Stimulated activated CD8-positive, alpha-beta memory T cell treated with anti-CD3 and anti-CD28 coated beads, Interleukin-4, amount 100 ng/mL, for 48 hours (primary cell): ENCODE measurements at regions not wholly inside any gene's neighbourhood (a gene's known extent, or its start where the extent isn't known, plus 50 kb on each side); places are given as distances from the start of the nearest gene placed in this dataset.

ENCODE experiments used
- DNase-seq: peaks from one replicate; pipeline ENCODE4 v3.0.0-alpha.2; 2020

DNA sequence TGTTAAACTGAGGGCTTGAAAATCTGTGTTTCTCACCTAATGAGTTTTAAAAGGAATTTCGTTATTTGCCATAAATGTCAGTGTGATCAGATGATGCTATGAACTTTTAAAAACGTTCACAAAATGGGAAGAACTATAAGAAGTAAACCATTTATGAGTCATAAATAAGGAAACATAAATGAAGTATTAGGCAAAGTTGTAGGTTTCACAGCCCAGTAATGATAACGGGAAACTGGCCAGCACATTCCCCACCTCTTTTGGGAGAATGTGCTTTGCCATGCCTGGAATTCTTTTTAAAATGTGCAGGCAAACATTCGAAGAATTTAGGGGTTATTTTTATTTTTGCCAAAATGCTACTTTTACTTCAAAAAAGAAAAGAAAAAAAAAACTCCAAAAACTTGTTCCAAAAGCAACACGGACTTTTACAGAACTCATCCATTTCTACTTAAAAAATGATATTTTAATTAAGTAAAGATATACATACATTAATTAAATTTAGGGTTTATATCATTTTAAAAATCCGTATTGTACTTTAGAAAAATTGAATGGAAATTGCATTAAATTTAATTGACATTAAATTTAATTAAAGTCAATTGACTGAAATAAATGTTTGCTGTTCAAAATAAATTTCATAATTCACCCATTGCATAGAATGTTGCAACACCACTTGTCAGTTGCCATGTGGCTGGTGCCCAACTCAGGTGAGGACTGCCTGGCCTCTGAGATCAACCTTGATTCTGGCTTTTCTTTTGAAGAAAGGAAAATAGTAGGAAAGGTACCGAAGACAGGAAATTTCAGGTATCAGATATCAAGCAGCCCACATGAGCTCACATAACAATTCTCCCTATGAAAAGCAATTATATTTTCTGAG is 1198.5 kb downstream of the EFNB2 start:
- DNase-seq, result no peak

DNA sequence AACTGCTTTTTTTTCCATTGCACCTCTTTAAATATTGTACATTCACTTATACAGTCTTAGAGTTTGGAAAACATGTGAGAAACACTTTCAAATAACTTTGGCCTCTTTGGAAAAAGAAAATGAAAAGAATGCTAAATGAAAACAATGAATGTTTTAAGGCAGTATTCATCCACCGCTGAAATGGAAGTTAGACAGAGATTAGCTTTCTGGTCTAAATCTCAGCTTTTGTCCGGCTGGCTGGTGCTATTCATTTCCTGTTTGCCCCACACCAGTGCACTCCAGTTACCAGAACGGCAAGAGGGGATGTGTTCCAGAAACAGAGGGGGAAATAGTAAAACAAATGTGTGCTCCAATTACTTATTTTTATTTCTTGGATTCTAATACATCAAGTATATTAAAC is 1201.3 kb downstream of the EFNB2 start:
- no peak for DNase-seq

DNA sequence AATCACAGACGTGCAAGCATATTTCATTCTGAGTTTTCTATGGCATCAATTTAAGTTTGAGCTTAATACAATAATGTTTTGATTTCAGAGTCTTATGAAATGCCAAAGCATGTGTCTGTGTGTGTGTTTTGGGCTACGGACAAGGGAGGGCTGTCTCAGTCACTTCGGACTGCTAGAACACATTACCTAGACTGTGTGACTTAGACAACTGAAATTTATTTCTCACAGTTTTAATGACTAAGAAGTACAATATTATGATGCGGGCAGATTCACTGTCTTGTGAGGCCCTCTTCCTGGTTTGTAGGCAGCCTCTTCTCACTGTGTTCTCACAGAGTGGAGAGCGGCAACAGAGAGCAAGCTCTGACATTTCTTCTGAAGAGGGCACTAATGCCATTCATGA is 1202.0 kb downstream of the EFNB2 start:
- no peak for DNase-seq

DNA sequence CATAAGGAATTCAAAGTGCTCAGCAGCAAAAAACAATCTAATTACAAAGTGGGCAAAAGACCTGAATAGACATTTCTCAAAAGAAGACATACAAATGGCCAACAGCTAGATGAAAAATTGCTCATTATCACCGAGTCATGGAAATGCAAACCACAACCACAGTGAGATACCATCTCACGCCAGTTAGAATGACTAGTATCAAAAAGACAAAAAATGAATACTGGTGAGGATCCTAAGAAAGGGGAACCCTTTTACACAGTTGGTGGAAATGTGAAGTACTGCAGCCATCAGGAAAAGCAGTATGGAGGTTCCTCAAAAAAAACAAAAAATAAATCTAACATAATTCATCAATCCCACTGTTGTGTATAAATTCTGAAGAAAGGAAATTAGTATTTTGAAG is 1206.1 kb downstream of the EFNB2 start:
- DNase-seq, result no peak

DNA sequence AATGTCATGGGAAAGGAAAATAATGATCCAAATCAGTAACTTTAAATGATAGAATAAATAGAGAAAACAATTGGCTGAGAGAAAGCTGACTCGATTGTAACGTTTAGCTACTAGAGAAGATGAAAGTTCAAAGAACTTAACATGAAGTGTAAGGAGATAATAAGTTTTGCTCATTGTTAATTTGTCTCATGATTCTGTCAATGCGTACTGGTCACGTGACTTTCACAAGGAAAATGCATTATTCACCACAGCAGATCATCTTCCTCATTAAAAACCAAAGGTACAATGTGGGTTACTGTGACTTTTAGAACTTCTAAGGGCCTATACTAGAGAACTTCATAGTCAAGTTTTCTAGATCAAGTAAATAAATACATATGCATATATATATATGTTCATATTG is 1207.2 kb downstream of the EFNB2 start:
- no peak for DNase-seq

DNA sequence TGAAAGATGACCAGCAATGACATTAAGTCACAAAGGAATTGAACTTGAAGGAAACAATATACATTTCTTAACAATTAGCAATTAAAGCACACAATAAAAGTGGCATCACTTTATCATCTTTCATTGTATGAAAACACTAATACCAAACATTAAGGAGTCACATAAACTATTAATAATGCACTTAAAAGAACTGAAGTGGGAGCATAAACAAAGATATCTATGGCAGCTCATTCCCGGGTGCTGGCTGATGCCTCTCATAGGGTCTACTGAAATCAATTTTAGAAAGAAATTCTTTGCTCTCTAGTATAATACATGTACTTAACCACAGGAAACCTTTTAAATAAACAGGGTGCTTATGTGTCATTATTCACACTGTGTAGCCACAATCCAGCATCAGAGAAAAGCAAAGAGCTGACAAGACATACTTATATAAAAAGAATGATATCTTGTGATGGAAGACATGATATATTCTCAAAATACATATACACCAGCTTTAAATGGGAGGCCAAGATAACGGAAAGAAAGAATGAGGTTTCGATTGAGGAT is 1207.8 kb downstream of the EFNB2 start:
- DNase-seq, result no peak

DNA sequence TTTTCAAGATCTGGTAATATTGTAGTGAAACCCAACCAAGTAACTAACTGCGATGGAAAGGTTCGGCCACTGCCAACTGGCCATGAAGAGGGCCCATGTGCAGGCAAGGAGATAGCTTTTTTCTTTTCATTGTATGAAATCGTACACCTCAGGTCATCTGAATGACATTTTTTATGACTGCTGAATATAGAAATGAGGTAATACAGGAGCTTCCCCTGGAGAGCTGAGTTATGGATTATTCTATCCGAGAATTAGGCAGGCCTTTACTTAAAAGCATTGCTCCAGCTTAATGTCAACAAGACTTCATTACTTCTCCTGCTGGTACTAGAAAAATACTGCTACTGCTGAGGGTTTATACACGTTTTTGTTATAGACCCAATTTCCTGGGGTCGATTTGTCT is 1215.6 kb downstream of the EFNB2 start:
- no peak for DNase-seq

DNA sequence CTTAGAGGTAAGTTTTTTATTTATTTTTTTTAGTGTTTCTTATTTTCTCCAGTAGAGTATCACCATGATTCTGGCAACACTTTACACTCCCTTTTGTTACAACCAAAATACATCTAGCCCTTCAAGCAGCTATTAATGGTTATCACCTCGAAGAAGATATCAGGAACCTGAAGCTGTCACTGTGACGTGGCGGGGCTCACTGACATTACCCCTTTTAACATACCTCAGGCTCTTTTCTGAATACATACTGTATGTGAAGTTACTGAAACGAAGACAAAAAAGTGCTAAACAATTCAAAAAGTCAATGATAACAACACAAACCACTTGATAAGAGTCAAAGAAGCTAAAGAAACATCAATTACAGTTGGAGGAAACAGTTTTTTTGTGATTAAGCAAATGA is 1218.7 kb downstream of the EFNB2 start:
- no peak for DNase-seq

DNA sequence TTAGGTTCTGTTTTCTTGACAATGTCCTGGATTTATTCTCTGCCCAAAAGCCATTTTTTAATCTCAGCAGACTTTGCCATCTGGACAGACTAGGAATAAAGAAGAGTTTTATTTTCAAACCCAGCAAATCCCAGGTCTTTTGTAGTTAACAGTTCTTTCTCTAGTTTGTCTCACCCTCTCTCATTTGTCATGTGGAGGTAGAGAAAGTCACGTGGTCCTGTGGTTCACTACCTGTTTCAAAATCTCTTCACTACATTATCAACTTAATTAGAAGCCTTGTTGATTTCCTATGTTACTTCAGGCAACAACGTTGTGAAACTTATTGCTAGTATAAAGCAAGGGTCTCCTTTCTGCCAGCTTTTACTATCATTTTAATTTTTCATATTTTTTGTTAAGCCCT is 1222.6 kb downstream of the EFNB2 start:
- DNase-seq, result no peak

DNA sequence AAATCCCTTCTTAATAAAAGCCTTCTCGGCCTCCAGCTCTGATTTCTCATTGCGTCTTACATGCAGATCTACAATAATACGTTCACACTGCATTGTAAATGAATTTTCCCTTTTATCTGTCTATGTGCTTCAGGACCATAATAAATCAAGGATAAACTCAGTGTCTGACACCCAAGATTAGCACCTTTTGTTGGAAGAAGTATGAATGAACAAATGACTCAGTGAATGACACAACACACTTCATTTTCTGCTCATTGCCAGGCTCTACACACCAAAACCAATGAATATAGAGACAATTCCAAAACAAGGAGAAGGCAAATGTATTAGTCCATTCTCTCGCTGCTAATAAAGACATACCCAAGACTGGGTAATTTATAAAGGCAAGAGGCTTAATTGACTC is 1224.4 kb downstream of the EFNB2 start:
- DNase-seq, result no peak

DNA sequence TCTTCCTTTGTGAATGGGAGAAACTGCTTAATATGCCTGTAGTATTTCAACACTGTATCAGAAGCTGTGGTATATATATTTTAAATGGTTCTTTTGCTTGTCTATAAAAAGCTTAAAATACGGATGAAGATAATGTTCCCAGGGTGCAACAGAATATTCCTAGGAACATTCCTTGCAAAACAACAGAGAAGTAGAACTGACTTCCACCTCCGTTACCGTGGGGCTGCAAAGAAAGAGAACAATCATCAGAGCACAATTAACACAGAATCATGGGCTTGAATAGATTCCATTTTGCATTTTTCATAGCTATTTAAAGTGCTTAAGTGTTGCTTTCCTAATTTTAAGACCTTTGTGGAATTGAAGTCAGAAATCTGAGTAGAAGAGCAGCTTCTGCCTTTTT is 1227.7 kb downstream of the EFNB2 start:
- no peak for DNase-seq

DNA sequence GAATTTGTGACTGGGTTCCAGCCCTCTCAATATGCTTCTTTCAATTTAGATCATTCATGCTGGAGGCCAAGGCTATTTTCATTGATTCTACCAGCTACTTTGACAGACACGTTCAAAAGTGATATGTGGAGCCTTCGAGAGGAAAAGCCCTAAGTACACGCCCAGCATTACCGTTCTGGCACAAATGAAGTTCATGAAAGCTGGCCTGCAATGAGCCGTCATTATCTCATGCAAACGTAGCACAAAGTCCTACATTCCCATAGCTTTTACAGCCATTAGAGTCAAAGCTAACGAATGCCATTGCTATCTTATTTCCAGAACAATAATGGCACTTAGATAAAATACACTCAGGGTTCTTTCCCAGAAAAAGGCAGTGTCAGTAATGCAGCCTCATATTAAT is 1237.6 kb downstream of the EFNB2 start:
- DNase-seq, result no peak

DNA sequence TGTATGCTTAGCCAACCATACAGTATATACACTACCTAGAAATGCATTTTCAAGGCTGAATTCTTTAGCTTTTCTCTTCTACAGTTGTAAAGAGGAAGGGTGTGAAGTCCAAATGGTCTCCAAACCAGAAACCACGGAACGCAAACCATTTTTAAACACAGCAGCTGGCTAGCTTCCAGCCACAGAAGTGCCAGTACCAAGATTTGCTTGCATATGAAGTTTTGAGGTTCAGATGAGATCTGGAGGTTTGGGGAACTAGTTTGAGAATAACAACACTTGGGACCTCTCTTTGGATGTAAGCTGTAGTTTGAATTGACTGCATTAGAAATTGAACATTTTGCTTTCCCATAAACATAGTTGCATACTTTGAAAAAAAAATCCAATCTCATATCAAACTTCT is 1243.5 kb downstream of the EFNB2 start:
- DNase-seq, result no peak

DNA sequence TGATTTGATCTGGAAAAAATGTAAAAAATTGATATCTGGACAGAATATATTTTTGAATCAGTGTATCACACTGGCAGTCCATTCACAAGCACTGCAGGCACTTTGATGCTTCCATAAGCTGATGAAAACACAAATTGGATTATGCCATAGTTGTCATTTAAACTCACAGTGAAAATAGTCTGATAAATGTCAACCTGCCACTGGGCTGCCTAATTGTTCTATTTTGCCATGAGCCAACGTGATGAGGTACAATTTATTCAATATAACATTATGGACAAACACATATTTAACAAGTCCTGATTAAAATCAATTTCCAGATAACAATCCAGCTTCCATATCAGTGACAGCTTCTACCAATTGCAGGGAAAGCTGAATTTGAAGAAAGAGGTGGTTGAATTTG is 1244.9 kb downstream of the EFNB2 start:
- DNase-seq, result no peak

DNA sequence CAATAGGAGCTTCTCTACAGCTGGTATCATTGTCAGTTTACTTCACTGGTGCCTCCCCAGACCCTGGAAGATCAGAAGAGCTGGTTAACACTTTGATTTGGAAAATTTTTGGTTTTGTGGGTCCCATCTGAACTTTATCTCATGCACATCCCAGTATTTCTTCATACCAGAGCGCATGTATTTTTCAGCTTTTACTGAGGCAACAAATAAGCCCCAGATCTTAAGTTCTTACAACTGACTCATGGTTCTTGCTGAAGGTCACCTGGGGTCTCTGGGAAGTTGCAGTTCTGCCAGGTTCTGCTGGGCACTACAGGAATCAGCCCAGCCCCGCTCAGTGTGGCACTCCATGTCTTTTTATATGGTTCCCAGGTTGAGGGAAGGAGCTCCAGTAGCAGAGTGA is 1249.9 kb downstream of the EFNB2 start:
- DNase-seq, result no peak

DNA sequence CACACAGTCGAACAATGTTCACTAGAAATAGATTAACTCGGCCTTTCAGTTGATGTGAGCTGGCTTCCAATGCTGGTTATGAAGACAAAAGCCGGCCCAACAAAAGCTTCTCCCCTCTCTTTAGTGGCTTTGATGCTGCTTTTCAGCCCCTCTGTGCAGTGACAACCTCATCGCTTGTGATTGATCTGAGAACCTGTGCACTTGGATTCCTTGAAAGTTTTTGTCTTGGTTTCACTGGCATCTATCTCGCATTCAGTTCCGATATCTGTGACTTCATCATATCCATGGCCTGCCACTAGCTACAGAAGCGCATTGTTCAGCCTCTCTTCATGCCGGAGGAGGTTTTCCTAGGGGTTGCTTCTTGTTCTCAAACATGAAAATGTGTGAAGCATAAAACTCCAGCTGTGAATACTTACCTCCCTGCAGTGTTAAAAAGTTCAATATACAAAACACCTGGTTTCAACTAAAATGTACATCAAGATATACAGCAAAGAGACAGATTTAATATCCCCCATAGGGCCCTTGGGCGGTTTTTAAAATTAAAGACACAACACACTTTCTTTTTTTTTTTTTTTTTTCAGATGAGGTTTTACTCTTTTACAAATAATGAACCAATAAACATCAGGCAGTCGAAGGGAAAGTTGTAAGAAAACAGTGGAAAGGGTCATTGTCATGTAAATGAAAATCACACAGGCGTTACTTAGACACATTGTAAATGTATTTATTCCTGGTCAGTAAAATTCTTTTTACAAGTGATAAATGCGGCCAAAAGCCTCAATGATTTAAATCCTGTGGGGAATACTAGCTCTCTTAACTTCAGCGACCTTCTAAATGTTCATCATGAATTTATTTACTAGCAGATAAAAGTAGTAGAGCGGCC is 1252.8 kb downstream of the EFNB2 start:
- DNase-seq, result no peak

DNA sequence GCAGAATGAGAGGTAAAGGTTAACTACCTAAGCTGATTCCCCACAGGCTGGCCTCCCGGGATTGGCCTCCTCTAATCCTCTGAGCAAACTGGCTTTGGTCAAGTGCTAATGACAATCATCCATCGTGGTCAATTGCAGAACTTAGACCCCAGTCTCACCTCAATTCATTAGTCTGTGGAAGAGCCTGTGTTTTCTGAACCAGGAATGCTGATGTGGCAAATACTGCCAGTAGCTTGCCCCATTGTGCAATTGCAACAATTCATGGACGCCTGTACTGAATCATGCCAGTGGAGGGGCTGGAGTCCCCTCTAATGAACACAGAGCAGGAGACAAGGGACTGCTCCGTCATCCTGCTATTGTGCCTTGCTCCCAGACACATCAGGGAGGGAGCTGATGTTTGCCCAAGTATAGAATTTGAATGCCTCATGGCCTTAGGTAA is 1256.5 kb downstream of the EFNB2 start:
- DNase-seq, result no peak

DNA sequence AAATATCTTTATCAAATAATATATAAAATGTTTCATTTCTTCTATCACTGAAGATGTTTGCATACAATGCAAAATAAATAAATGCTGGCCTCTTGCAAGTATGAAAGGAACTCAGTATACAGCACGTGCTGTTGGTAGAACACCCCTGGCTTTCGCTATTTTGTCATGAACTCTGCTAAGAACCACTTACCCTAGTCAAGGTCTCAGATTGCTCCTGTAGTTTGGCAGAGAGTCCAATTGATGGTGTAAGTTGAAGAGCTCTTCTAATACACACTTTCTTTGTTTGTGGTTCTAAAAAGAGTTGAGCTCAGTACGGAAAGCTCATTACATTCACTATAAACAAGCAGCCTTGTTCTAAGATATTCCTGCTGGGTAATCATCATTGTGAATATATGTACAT is 1258.9 kb downstream of the EFNB2 start:
- DNase-seq, result no peak

DNA sequence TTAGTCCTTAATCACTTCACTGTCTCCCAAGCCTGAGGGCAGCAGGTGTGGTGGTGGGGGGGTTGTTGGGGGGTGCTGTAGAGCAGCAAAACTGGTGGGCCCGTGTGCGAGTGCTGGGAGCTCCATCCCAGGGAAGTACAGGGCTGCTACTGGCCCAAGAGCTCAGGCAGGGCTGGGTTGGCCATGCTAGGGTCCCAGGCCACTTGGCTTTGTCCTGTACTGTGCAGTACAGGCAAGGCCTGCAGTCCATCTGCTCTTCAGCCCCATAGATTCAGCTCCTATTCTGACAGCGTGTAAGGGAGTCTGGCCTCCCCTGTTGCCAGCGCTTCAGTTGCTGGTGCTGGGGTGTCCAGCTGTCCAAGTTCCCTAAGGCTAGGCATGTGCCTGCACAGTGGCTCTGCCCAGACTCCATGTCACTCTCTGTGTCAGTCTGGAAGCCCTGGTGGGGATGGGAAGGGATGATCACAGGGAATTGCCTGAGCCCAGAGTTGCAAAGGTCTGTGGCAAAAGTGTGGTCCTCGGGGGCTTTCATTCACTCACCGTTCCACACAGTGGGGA is 1261.7 kb downstream of the EFNB2 start:
- DNase-seq, result no peak

DNA sequence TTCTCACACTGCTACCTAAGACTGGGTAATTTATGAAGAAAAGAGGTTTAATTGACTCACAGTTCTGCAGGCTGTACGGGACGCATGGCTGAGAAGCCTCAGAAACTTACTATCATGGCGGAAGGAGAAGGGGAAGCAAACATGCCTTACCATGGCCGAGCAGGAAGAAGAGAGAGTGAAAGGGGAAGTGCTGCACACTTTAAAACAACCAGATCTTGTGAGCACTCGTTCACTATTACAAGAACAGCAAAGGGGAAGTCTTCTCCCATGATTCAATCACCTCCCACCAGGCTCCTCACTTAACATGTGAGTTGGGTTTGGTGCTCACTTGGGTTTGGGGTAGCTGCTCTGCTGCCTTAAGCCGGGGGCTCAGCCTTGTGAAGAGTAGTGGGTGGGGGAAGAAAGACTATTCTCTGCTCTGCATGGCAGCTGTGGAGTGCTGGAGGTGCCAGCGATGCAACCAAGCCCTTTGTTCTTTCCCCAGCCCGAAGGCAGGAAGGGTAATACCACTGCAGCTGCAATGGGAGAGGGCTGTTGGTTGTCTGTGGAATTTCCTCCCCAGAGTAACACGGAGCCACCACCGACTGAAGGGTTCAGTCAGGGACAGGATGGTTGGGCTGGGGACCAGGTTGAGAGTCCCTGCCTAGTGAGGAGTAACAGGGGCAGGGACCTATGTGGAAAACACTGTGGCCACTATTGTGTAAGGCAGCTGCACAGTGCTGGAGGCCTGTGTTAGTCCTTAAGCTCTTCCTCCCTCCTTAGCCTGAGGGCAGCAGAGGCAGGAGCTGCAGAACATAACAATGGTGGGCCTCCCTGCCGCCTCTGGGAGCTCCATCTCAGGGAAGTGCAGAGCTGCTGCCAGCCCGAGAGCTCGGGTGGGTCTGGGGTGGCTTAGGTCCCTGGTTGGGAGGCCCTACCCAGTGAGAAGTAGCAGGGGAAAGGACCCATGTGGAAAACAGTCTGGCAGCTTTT is 1262.5 kb downstream of the EFNB2 start:
- no peak for DNase-seq

DNA sequence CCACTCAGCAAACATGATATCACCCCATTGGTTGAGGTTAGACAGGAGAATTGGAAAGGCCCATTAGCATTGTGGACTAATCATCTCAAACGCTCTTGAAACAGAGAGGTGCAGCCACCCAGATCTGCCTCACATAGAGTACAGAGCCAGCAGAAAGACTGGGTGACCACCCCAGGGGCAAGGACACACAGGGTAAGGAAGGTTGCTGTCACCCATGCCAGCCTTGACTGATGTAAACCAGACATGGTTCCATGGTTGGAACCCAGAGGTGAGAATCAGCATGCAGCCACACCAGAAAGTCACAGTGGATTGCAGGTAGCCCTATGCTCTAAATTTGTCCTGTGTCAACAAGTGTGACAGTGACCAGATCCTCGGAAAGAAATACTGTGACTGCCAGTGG is 1268.8 kb downstream of the EFNB2 start:
- no peak for DNase-seq

DNA sequence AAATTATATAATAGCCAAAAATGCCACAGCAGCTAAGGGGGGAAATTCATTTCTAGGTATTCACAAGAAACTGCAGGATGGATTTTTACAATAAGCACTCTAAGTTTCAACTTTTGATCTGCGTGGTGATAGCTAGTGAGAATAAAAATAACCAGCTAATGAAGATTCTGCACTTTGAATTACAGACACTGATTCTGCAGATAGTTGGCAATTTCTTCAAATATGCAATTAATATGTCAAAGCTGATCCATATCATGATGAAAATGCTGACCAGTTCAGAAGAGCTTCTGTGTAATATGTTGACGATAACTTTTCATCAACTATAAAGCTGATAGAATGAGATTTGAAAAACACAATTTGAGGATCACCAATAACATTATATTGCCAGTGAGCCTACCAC is 1272.9 kb downstream of the EFNB2 start:
- DNase-seq, result no peak
